IgD-negative memory B cell (primary cell): ENCODE measurements at regions not wholly inside any gene's neighbourhood (a gene's known extent, or its start where the extent isn't known, plus 50 kb on each side); places are given as distances from the start of the nearest gene placed in this dataset.

Source experiments
- H3K27ac Mint-ChIP-seq, 3 donors: one replicate each; pipeline ENCODE4 v1.8.0; 2020 to 2022; ENCODE audit warnings: mild to moderate bottlenecking in 3 of 3, mixed read lengths in 3 of 3, moderate library complexity in 1 of 3
- H3K27me3 Mint-ChIP-seq: one replicate; pipeline ENCODE4 v1.8.0; 2021; ENCODE audit warnings: mixed read lengths
- H3K36me3 Mint-ChIP-seq: one replicate; pipeline ENCODE4 v1.8.0; 2020; ENCODE audit warnings: mild to moderate bottlenecking, mixed read lengths
- H3K4me1 Mint-ChIP-seq, 3 donors: one replicate each; pipeline ENCODE4 v1.8.0; 2020 to 2022; ENCODE audit warnings: mixed read lengths in 3 of 3, mild to moderate bottlenecking in 1 of 3
- H3K4me3 Mint-ChIP-seq, 4 donors: one replicate each; pipeline ENCODE4 v1.8.0; 2020 to 2022; ENCODE audit warnings: mild to moderate bottlenecking in 4 of 4, mixed read lengths in 4 of 4, moderate library complexity in 3 of 4
- H3K9me3 Mint-ChIP-seq, 3 donors: one replicate each; pipeline ENCODE4 v1.8.0; 2020 to 2021; ENCODE audit warnings: mixed read lengths in 3 of 3, mild to moderate bottlenecking in 1 of 3

DNA sequence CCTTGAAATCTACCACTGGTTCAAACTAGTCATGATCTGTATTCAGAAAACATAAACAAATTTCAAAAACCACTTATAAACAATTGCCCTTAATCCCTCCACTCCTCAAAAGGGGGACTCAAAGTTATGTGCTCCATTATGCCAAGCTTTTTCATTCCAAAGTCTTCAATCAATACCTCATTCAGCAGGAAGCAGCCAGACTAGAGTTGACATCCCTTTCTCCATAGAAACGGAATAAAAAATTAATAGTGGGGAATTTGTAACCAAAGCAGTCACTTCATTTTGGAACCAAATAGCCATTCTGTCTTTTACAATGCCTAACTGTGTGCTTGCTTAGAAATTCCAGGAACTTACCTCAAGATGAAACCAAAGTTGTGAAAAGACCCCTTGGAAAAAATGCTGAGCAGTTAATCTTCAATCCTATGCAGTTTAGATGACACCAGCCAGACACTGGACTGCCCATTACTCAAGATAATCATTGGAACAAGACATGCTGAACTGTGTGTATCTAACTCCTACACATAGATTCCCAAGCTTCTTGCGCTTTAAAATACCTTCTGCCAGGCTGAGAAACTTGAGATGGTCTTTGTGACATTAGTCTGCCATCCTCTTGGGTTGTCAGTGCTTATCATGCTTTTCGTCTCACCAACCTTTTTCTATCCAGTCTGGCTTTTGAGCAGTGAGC, 406.2 kb downstream of the PLOD2 start:
- no peaks in the 10 kb centered on the region for H3K36me3 Mint-ChIP-seq
- H3K9me3 Mint-ChIP-seq = peaks cover 0 to 3% (median 0%) of the 10 kb centered on the region in 3 donors
- no peak overlapping the region for H3K4me3 Mint-ChIP-seq
- no peaks in the 10 kb centered on the region for H3K4me1 Mint-ChIP-seq
- no peak overlapping the region for H3K27ac Mint-ChIP-seq
- no peaks in the 10 kb centered on the region for H3K27me3 Mint-ChIP-seq

DNA sequence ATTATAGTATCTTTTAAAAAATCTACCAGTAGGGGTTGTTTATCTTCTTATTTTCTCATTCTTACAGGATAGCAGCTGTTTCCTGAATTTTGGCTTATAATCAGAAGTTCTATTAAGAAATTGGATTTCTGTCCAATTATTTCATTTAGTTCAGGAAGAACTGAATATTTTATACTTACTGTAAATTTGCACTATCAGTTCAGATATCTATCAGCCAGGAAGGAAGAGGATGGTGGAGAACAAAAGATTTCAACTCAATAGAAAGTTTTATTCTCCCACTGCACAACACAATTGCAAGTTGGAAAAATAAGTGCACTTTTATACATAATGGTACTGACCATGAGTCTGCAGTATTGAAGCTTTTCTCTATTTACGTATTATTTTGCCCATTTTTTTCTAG, 400.9 kb downstream of the PLOD2 start:
- Mint-ChIP-seq H3K4me3 (no peak overlapping the region), H3K4me1 (no peaks in the 10 kb centered on the region), H3K27ac (no peak overlapping the region), H3K27me3 (no peaks in the 10 kb centered on the region), H3K36me3 (no peaks in the 10 kb centered on the region), H3K9me3 (peaks cover 0 to 3% (median 0%) of the 10 kb centered on the region in 3 donors)

DNA sequence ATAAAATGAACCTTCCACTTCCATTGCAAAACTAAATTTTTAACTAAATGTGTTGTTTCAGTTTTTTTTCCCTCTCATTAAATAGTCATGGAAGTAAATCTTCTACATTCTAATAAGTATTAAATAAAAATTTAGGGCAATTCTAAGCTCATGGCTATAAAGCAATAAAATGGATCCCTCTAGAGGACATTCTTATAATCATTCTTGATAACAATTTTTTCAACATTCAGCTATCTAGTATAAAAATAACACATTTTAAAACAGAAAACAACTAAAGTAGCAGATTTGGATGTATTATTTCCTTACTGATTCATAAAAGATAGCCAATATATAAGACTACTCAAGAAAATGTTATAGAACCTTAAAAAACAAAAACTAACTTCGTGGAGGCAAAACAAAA, 393.1 kb downstream of the PLOD2 start:
- peaks cover 0 to 14% (median 2%) of the 10 kb centered on the region in 3 donors for H3K9me3 Mint-ChIP-seq
- H3K36me3 Mint-ChIP-seq = no peaks in the 10 kb centered on the region
- H3K27me3 Mint-ChIP-seq = no peaks in the 10 kb centered on the region
- no peak overlapping the region for H3K27ac Mint-ChIP-seq
- no peaks in the 10 kb centered on the region for H3K4me1 Mint-ChIP-seq
- no peak overlapping the region for H3K4me3 Mint-ChIP-seq

DNA sequence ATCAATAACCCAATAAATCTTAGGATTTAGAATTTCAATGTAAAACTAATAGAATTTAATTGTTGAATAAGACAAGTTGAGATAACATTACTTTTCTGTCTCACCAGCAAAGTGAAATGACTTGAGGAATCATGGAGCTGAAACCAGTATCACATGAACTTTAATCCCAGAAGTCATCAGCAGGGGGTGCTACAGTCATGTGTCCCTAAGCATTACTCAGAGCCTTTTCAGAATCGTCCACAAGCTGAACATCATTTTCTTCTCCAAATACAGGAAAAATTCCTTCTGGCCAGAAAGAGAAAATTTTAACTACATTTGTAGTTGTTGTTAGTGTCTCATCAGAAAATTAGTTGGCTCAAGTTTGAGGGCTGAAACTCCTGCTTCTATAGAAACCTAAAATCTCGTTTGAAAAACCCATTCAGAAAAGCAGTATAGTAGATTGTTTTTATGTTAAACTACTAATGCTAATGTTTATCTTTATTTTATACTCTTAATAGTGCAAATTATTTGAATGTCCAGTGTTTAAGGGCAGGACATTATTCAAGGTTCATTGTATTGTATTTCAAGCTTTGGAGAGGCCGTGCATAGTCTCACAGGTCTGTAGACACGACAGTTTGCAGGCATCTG, 384.1 kb downstream of the PLOD2 start:
- H3K4me1 Mint-ChIP-seq = no peaks in the 10 kb centered on the region
- no peak overlapping the region for H3K4me3 Mint-ChIP-seq
- H3K27me3 Mint-ChIP-seq = no peaks in the 10 kb centered on the region
- H3K27ac Mint-ChIP-seq = no peak overlapping the region
- peaks cover 0 to 5% (median 4%) of the 10 kb centered on the region in 3 donors for H3K9me3 Mint-ChIP-seq
- no peaks in the 10 kb centered on the region for H3K36me3 Mint-ChIP-seq

DNA sequence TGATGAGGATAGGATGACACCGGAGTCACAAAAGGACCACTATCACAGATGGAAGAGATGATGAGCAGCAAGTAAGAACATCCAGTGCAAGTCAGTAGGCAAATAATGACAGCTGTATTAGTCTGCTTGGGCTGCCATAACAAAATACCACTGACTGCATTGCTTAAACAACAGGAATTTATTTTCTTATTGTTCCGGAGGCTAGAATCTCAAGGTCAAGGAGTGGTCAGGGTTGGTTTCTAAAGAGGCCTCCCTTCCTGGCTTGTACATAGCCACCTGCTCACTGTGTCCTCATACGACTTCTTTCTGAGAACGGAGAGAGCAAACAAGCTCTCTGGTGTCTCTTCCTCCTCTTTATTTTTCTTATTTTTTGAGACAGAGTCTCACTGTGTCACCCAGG, 380.7 kb downstream of the PLOD2 start:
- Mint-ChIP-seq H3K9me3 (peaks cover 0 to 5% (median 0%) of the 10 kb centered on the region in 3 donors), H3K27ac (no peak overlapping the region), H3K36me3 (no peaks in the 10 kb centered on the region), H3K4me3 (no peak overlapping the region), H3K4me1 (no peaks in the 10 kb centered on the region), H3K27me3 (no peaks in the 10 kb centered on the region)

DNA sequence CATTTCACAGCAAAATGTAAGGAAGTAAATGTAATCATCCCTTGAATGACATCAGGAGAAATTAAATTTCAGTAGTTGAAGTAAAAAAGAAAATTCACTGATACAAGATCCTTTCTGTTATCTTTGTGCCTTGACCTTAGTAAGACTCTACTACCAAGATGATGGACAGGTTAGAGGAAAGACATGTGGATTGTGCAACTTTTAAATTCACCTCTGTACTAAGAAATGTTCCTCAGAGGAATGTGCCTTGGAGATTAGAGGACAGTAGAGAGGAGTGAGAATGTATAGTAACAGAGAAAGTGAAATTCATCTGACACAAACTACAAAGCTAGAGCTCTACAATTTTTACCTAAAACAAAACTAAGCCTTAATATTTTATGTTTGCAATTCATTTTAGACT, 375.3 kb downstream of the PLOD2 start:
- Mint-ChIP-seq H3K36me3 (no peaks in the 10 kb centered on the region), H3K4me3 (no peak overlapping the region), H3K27ac (no peak overlapping the region), H3K4me1 (no peaks in the 10 kb centered on the region), H3K27me3 (no peaks in the 10 kb centered on the region), H3K9me3 (peaks cover 0 to 12% (median 3%) of the 10 kb centered on the region in 3 donors)

DNA sequence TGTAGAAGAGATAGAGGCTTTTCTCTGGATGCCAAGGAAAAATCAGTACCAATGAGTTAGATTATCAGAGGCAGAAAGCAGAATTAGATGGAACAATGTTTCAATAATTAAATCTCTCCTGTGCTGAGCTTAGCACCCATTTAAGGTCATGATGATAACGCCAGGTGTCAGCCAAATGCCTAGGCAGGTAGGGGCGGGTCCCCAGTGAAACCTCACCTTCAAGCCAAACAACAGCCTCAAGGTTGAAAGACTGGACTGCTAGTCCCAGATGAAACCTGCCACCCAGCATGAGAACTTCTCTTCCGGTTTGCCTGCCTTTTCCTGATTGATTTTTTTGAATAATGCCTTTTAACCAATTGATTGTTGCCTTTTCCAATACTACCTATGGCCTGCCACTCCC, 363.0 kb downstream of the PLOD2 start:
- Mint-ChIP-seq H3K27ac (peak overlapping the region in 1 of 3 donors; percentile 23), H3K4me1 (no peaks in the 10 kb centered on the region), H3K27me3 (peaks cover 1% of the 10 kb centered on the region), H3K36me3 (no peaks in the 10 kb centered on the region), H3K9me3 (peaks cover 0 to 10% (median 4%) of the 10 kb centered on the region in 3 donors), H3K4me3 (no peak overlapping the region)

DNA sequence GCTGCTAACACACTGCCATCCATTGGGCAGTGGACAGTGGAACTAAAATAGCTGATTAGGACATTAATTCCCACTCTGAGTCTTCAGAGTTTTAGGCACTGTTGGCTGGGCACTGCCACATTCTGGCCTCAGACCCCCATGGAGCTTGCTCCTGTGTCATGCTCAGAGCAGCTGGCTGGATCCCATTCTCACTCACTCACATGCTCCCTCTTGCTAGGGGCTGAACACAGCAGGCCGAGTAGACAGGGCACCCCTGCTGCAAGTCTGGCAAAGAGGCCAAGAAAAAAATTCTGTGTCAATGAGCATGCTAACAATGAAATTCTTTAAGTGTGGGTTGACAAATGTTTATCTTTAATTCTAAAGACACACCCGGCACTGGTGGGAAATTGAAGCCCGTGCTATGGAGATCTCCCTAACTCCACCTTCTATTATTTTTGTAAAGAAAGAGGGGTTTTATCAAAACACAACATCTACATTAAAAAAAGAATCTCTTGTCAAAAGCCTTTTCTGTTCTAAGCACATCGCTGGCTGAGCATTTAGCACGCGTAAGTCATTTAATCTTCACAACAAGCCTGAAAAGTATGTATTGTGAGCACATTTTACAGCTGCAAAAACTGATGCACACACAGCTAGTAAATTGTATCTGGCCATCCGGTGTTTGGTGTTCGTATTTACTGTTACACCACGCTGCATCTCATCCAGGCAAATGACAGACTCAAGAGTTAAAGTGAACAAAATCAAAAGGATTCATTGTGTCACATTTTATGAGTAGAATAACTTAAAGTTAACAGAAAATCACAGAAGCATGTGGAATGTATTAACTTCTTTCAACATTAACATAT, 362.1 kb downstream of the PLOD2 start:
- H3K36me3 Mint-ChIP-seq = no peaks in the 10 kb centered on the region
- H3K27ac Mint-ChIP-seq = no peak overlapping the region
- H3K9me3 Mint-ChIP-seq = peaks cover 0 to 6% (median 4%) of the 10 kb centered on the region in 3 donors
- H3K4me1 Mint-ChIP-seq = no peaks in the 10 kb centered on the region
- H3K4me3 Mint-ChIP-seq = peak overlapping the region in 1 of 4 donors; percentile 5
- H3K27me3 Mint-ChIP-seq = peaks cover 1% of the 10 kb centered on the region

DNA sequence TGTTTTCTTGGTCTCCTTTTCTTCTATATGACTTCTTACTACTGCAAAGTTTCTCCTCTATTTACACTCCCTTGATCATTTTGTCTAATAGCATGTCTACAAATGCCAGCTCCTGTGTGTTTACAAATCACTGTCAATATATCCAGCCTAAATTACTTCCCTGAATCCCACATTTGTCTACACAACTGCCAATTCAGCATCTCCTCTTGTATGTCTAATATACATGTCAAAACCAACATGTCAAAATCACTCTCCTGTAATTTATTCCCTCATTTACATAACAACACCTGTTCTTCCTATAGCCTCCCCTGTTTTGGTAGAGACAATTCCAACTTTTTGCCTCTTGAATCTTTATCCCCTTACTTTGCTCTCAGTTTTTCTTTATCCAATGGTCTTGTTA, 359.3 kb downstream of the PLOD2 start:
- peaks cover 0 to 1% (median under 1%) of the 10 kb centered on the region in 3 donors for H3K9me3 Mint-ChIP-seq
- H3K4me3 Mint-ChIP-seq = no peak overlapping the region
- no peaks in the 10 kb centered on the region for H3K4me1 Mint-ChIP-seq

DNA sequence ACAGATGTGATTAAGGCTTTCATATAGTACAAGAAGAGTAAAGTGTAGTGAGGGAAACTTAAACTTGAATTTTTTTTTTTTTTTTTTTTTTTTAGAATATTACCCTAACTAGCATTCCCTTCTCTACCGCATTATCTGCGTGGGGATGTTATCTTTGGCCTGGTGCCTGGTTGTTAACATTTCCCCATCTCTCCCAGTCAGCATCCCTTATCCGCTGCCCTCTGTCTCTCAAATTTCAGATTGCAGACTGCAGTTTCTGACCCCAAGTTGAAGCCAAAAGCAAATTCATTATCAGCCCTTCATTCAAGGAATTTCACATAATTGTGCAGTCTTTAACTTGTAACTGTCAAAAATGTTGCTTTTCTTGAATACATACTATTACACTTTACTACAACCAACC, 353.0 kb downstream of the PLOD2 start:
- Mint-ChIP-seq H3K27ac (no peak overlapping the region), H3K4me1 (no peaks in the 10 kb centered on the region), H3K27me3 (no peaks in the 10 kb centered on the region), H3K4me3 (no peak overlapping the region), H3K36me3 (peaks cover 1% of the 10 kb centered on the region), H3K9me3 (no peaks in the 10 kb centered on the region)

More for the DNA sequence above, 359.3 kb downstream of the PLOD2 start:
- H3K27me3 Mint-ChIP-seq = no peaks in the 10 kb centered on the region
- H3K36me3 Mint-ChIP-seq = no peaks in the 10 kb centered on the region
- H3K27ac Mint-ChIP-seq = peak overlapping the region in 1 of 3 donors; percentile 1

DNA sequence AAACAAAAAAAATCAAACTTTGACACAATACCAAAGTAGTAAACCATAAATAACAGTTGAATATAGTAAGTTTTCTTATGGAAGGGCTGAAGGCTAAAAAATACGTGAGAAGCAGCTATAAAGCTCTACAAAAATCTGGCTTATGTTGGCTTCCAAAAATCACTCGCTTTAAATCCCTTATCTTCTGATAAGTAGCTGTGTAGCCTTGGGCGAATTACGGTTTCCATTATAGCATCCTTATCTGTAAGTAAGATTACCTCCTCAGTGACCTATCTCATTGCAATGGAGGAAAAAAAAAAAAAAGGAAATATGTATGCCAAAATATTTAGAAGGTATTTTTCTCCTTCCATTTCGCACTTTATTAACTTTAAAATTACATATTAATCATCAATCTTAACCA, 348.6 kb downstream of the PLOD2 start:
- Mint-ChIP-seq H3K9me3 (peaks cover 0 to 2% (median 0%) of the 10 kb centered on the region in 3 donors), H3K27ac (no peak overlapping the region), H3K4me3 (no peak overlapping the region), H3K4me1 (no peaks in the 10 kb centered on the region), H3K36me3 (peaks cover 1% of the 10 kb centered on the region), H3K27me3 (no peaks in the 10 kb centered on the region)

DNA sequence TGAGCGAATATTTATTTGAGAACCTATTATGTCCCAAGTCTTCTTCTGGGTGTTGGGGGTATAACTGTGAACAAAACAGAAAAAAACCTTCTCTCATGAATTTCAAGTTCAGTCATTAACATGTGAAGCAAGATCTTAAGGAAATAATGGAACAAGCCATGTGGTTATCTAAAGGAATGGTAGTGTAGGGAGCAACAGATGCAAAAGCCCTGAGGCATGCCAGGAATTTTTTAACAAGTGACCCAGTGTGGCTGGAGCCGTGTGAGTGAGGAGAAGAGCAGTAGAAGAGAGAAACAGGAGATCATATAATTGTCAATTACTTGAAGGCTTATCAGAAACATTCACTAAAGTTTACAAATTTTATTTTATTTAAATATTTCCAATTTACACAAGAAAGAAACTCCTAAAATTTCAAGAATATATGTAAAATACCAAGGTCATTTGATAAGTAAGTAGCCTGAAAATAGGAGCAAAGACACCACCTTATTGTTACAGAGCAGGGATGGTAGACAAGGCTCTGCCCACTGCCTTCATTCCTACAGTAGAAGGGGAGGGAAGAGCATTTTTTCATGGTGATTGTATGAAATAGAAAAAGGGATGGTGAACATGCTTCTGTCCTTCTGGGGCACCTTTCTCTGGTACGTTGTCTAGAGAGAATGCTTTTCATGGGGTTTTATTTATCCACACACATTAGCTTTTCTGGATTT, 345.1 kb downstream of the PLOD2 start:
- H3K27me3 Mint-ChIP-seq = no peaks in the 10 kb centered on the region
- H3K4me1 Mint-ChIP-seq = no peaks in the 10 kb centered on the region
- H3K27ac Mint-ChIP-seq = no peak overlapping the region
- H3K9me3 Mint-ChIP-seq = peaks cover 0 to 2% (median 0%) of the 10 kb centered on the region in 3 donors
- H3K36me3 Mint-ChIP-seq = no peaks in the 10 kb centered on the region
- no peak overlapping the region for H3K4me3 Mint-ChIP-seq

DNA sequence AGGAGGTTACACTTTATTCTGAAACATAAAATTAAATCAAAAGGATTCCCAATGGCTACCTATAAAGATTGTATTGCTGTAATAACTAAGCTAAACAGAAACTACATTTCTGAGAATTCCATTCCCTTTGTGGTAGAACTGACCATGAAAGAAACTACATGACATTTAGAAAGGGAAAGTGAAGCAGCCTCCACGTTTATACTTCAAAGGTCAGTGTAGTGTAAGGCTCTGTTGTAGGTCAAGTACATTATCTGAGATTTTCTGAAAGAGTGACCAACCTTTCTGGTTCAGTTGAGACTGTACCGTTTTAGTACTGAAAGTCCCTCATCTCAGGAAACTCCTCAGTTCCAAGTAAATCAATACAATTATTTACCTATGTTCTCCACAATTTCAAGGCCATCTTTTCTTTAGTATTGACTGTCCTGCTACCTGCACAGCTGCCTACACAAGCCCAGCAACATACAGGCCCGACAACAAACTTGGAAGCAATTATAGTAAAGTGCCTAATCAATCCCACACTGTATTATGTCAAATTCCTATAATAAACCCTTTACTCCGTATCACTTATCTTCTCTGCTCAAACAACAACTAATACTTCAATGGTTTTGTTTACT, 343.0 kb downstream of the PLOD2 start:
- no peak overlapping the region for H3K4me3 Mint-ChIP-seq
- no peaks in the 10 kb centered on the region for H3K27me3 Mint-ChIP-seq
- H3K27ac Mint-ChIP-seq = no peak overlapping the region
- H3K36me3 Mint-ChIP-seq = no peaks in the 10 kb centered on the region
- peaks cover 0 to 2% (median 0%) of the 10 kb centered on the region in 3 donors for H3K9me3 Mint-ChIP-seq
- H3K4me1 Mint-ChIP-seq = no peaks in the 10 kb centered on the region

DNA sequence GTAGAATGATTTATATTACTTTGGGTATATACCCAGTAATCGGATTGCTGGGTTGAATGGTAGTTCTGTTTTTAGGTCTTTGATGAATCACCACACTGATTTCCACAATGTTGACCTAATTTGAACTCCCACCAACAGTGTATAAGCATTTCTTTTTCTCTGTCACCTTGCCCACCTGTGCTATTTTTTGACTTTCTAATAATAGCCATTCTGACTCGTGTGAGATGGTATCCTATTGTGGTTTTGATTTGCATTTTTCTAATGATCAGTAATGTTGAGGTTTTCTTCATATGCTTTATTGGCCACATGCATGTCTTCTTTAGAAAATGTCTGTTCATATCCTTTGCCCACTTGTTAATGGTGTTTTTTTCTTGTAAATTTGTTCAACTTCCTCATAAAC, 340.8 kb downstream of the PLOD2 start:
- no peaks in the 10 kb centered on the region for H3K36me3 Mint-ChIP-seq
- no peak overlapping the region for H3K4me3 Mint-ChIP-seq
- no peak overlapping the region for H3K27ac Mint-ChIP-seq
- peaks cover 0 to 5% (median 2%) of the 10 kb centered on the region in 3 donors for H3K9me3 Mint-ChIP-seq
- no peaks in the 10 kb centered on the region for H3K4me1 Mint-ChIP-seq
- no peaks in the 10 kb centered on the region for H3K27me3 Mint-ChIP-seq
